Left colon (tissue), 2 donors: ENCODE measurements at regions not wholly inside any gene's neighbourhood (a gene's known extent, or its start where the extent isn't known, plus 50 kb on each side); places are given as distances from the start of the nearest gene placed in this dataset.

Experiments used
- ATAC-seq: fragments of 200-7000 bp; cut with Tn5 transposase; one replicate; pipeline ENCODE4 v1.9.1; 2020; ENCODE audit warnings: mild to moderate bottlenecking, moderate library complexity
- DNase-seq, 2 donors: peaks; one replicate each; pipeline ENCODE4 v3.0.0-alpha.2; 2020
- intact Hi-C, 2 donors: fragments of 100-400 bp; cut with DNase I in 1 of 2; cut with micrococcal nuclease in 1 of 2; formaldehyde crosslinking; loops; one replicate each; pipeline versions ENCODE4 v1.11.2 to v1.14.0; 2022; cut with DNase I, micrococcal nuclease
- donor health status: DM: no; HTN: no; CAD: no.
- donor health status: DM: yes; HTN: yes; CAD: no.

GRCh38 chr4:178712486-178712885 is 1270.2 kb upstream of the AGA start:
- ATAC-seq (no peak), DNase-seq (no peak)
- intact Hi-C loops = no loop called here

GRCh38 chr4:178738026-178738425 is 1295.8 kb upstream of the AGA start:
- intact Hi-C loops = no loop called here
- no peak for DNase-seq
- ATAC-seq = no peak

GRCh38 chr4:178745203-178745602 is 1303.0 kb upstream of the AGA start:
- no peak for ATAC-seq
- intact Hi-C loops = no loop called here
- no peak for DNase-seq

- DNase-seq = no peak
- intact Hi-C loops = no loop called here
- no peak for ATAC-seq
Observed at GRCh38 chr4:178752954-178753525, 1310.8 kb upstream of the AGA start.

GRCh38 chr4:178778496-178778895 is 1336.3 kb upstream of the AGA start:
- DNase-seq (no peak), ATAC-seq (no peak)
- intact Hi-C loops = no loop called here

GRCh38 chr4:178781779-178782178 is 1339.5 kb upstream of the AGA start:
- ATAC-seq (no peak), DNase-seq (no peak)
- intact Hi-C loops = no loop called here

GRCh38 chr4:178784491-178784890 is 1342.3 kb upstream of the AGA start:
- ATAC-seq (no peak), DNase-seq (no peak)
- intact Hi-C loops = no loop called here

GRCh38 chr4:178789279-178789678 is 1347.0 kb upstream of the AGA start:
- intact Hi-C loops = no loop called here
- no peak for ATAC-seq
- no peak for DNase-seq

- intact Hi-C loops = no loop called here
- ATAC-seq (no peak), DNase-seq (no peak)
Observed at GRCh38 chr4:178799204-178799603, 1357.0 kb upstream of the AGA start.

GRCh38 chr4:178808106-178808505 is 1365.9 kb upstream of the AGA start:
- intact Hi-C loops = no loop called here
- ATAC-seq (no peak), DNase-seq (no peak)

GRCh38 chr4:178809921-178810320 is 1367.7 kb upstream of the AGA start:
- no peak for ATAC-seq
- intact Hi-C loops = no loop called here
- no peak for DNase-seq

- DNase-seq (no peak), ATAC-seq (no peak)
- intact Hi-C loops = no loop called here
Observed at GRCh38 chr4:178811356-178811755, 1369.1 kb upstream of the AGA start.

- intact Hi-C loops = no loop called here
- ATAC-seq = no peak
- DNase-seq = no peak
Observed at GRCh38 chr4:178812866-178813265, 1370.6 kb upstream of the AGA start.

GRCh38 chr4:178814908-178815307 is 1372.7 kb upstream of the AGA start:
- DNase-seq = no peak
- intact Hi-C loops = no loop called here
- no peak for ATAC-seq

GRCh38 chr4:178823673-178824295 is 1381.5 kb upstream of the AGA start:
- DNase-seq = no peak

GRCh38 chr4:178836865-178837264 is 1394.6 kb upstream of the AGA start:
- ATAC-seq (no peak), DNase-seq (no peak)
- intact Hi-C loops = no loop called here

More at GRCh38 chr4:178823673-178824295, 1381.5 kb upstream of the AGA start:
- intact Hi-C loops = no loop called here
- ATAC-seq = no peak

- no peak for ATAC-seq
- DNase-seq = no peak
- intact Hi-C loops = no loop called here
Observed at GRCh38 chr4:178838776-178839175, 1396.5 kb upstream of the AGA start.

- intact Hi-C loops = no loop called here
- ATAC-seq (no peak), DNase-seq (no peak)
Observed at GRCh38 chr4:178856139-178856800, 1414.0 kb upstream of the AGA start.

- ATAC-seq (no peak), DNase-seq (no peak)
- intact Hi-C loops = no loop called here
Observed at GRCh38 chr4:178871476-178871875, 1429.2 kb upstream of the AGA start.

GRCh38 chr4:178881937-178882336 is 1439.7 kb upstream of the AGA start:
- intact Hi-C loops = no loop called here
- ATAC-seq (no peak), DNase-seq (no peak)

- intact Hi-C loops = no loop called here
- DNase-seq (no peak), ATAC-seq (no peak)
Observed at GRCh38 chr4:178894126-178894525, 1451.9 kb upstream of the AGA start.
